GM18870 (cell line): ENCODE measurements at regions not wholly inside any gene's neighbourhood (a gene's known extent, or its start where the extent isn't known, plus 50 kb on each side); places are given as distances from the start of the nearest gene placed in this dataset.

Source experiments
- ATAC-seq: cut with Tn5 transposase; IDR thresholded peaks from one replicate; pipeline ENCODE4 v1.9.1; 2021; ENCODE audit warnings: moderate library complexity; ENCODE audit not compliant: unreplicated experiment

DNA sequence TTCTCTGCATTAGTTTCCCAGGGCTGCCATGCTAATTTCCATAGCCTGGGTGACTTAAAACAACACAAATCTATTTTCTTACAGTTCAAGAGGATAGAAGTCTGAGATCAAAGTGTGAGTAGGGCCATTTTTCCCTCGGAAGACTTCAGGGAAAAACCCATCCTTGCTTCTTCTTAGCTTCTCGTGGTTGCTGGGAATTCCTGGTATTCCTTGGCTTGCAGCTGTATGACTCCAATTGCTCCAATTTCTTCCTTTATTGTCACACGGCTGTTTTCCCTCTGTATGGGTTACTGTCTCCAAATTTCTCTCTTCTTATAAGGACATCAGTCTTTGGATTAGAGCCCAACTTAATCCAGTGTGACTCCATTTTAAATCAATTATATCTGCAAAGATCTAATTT is 128.4 kb upstream of the JAG1 start:
- no peak for ATAC-seq

DNA sequence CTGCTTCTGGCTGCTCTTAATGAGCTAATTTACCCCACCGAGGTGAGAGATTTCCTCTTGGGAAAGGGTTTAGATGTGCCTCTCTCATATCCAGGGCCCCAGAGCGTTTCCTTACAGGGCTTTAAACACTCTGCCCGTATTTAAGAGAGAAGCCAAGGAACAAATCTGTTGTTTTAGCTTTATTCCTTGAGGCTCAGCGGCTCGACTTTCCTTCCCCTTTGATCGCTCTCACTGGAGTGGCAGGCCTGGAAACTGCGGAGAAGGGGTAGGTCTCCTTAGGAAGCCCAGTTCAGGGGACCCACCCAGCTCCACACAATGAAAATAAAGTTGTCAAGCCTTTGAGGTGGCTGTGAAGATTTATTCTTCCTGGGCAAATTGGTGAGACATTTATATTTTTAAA is 132.0 kb upstream of the JAG1 start:
- ATAC-seq: no peak

DNA sequence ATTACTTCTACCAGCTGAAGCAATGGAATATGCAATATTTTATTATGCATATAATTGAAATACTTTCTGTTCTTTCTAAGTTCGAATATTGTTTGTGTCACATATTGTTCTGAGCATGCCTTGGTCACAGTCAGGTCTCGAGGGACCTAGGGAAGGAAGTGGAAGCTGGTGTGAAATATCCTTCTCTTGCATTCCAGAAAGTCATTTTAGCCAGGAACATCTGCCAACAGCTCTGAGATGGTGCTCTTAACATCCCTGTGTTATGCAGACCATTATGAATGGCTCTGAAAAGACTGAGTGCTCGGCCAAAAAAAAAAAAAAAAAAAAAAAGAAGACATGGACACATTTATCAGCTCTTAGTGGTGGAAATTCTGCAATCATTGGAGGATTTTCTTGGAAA is 132.7 kb upstream of the JAG1 start:
- no peak for ATAC-seq

DNA sequence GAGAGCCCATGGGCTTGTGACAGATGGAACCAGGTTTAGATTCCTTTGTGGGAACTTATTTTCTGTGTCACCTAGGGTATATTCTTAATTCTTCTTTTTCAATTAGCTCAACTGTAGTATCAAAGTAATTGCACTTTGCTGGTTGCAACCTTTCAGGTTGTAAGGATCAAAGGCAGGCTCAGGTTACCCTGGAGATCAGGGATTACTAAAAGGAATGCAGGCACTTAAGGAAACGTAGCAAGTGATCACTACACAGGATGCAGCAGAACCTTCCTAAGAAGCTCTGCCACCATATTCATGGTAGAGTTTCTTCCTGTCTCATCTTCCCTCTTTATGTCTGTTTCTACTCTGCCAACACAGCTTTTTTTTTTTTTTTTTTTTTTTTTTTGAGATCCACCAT is 133.2 kb upstream of the JAG1 start:
- no peak for ATAC-seq

DNA sequence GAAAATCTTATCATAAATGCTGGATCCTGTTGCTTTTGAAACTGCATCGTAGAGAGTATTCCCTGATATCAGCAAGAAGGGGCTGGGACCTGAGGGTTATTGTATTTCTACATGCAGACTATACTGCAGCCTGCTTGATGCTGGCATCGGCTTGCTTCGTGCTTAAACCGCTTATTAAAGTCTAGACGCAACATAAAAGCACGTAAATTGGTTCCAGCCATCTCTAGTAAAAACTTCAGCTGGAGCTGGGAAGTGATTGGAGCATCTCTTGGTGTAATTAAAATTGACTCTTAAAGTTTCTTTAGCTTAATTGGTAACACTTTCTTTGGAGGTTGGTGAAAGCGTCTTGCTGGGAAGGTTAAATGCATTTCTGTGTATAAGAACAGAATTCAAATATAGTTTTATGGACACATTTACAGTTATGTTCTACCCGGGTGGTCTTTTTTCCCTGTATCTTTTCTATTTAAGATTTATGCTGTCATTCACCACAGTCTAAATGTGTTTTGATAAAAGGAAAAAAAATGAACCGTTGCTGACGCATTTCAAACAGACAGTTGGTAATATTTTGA is 139.0 kb upstream of the JAG1 start:
- no peak for ATAC-seq

DNA sequence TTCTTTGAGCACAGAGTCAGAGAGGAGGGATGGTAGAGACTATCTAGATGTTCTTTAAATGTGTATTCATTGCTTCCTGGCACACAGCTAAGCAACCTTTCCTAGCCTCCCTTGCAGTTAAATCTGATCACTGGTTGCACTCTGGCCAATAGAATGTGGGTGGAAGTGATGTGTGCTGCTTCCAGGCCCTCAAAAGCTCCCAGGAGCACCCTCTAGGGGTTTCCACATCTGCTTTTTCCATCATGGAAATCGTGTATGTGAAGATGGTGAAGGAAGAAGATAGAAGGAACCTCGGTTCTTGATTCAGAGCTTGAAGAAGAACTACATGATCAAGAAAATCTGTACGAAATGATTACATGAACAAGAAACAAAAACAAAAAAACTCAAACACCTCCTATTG is 149.8 kb upstream of the JAG1 start:
- ATAC-seq: no peak

DNA sequence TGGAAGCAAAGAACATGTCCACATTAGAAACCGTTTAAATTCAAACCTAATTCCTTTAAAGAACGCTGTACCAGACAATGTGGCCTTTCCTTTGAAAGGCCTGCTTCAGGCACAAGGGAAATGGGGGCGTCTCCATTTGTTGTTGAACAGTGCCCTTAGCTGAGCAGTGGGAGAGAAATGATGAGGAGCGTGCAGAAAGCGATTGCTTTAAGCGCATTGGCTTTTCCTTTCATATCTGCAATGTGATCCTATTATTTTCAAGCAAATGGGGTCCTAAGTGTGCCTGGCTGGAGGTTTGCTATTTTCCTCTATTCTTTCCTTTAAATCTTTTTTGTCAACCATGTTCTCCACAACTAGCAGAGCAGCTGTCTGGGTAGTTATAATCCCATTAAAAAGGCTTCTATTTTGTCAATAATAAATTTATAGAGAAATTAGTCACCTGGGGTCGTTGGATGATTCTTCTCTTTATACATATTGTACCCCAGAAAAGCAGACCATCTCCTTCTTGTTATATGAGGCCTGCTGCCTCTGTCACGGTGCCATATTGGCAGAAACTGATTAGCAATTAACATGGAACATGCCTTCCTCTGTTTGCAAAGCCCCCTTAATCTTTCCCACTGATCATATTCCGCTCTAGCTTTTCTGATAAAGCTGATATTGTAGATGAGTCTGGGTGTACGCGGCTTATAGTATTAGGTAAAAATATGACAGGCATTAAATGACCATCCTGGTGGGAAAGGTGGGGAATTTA is 151.1 kb upstream of the JAG1 start:
- no peak for ATAC-seq

DNA sequence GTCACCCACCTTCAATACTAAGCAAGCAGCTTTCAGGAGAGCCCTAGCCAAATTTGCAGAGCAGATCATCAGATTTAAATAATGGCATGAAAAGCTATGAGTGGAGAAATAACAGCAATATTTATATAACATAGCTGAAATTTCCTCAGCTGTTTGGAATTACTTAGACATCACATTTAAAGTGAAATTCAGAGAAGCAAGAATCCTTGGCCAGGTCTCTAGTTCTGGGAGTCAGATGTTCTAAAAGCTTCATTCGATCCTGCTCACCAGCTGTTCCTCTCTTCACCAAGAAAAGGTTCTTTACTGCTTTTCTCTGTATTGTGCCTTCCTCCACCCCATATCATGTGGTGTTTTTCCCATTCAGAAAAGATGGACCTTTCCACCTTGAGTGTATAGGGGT is 152.3 kb upstream of the JAG1 start:
- ATAC-seq: no peak

DNA sequence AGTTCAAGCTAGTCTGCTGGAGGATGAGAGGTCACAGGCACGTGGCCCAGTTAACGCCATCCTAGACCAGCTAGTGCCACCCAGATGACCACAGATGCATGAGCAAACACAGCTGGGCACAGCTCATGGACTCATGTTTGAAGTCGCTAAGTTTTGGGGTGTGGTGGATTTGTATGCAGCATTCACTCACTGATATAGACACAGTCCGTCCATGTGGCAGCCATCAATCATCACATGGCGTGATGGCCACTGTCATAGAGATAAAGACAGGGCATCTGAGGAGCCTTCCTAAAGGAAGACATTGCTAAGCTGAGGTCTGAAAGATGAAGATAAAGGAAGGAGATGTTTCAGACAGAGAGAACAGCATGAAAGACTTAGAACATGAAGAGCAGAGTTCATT is 154.4 kb upstream of the JAG1 start:
- no peak for ATAC-seq

DNA sequence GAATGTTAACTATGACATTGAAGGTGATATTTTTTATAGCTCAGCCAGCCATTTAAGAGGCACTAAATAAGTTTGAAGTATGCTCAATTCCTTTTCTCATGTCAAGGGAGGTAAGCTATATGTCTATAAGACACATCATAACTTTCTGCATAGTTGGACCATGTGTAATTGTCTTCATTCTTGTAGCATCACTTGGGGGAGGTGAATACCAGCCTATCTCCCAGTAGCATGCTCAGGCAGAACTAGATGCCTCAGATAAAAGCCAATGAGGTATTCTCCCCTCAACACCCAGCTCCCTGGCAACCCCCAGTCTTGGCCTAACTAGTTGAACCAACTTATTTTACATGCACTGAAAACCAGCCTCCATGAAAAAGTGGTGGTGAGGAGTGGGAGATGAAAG is 158.3 kb upstream of the JAG1 start:
- no peak for ATAC-seq

DNA sequence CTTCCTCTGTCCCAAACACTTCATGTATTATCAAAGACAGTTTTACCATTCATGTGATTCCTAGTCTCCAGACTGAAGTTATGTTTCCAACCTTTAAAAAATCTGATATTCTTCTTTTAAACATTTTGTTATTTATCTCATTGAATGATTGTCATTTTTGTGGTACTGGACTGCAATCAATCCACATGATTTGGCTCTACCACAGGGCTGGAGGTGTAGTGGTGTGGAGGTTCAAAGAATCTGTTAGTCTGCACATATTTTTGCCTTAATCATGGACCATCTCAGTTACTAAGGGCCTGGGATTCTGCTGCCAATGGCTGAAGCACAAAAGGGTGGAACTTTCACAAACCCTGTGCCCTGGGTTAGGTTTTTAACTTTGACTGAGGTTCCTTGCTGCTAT is 164.1 kb upstream of the JAG1 start:
- no peak for ATAC-seq

DNA sequence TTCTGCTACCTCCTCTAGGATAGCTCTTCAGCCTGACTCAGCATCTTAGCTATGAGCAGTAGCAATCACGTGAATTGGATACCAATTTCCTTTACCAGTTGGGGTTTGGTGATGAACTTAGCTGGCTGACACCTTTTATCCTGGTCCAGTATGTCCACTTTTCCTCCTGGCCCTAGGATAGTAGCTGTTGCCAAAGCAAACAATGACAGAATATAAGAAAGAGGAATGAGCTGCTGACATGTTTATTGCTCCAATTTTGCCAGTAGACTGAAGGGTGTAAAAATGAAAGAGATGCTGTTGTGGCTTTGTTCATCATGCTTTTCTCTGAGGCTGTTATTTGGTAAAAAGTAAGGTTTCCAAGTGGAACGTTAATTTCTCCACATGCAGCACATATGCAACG is 168.3 kb upstream of the JAG1 start:
- ATAC-seq: no peak

DNA sequence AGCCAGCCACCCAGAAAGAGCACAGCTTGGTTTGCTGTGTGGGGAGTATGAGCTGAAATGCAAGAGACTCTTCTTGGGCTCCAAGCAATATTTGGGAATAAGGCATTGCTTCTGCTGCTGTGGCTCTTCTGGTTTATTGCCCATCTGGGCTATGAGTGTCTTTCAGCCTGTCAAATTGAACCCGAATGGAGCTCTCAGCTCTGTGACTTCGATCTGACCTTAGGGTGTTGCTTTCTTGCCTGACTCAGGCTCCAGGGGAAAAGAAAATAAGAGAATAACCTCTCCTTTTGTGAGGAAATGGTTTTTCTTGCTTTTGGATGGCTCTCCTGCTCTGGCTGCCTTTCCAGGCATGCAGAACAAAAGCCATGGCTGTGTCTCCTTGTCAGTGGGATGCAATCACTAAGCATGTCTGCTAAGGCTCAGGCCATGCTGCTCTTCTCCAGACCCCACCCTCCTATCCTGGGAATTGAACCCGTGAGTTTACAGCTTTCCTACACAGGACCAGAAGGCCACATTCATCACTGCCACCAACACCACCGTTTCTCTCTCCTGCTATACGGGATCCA is 169.4 kb upstream of the JAG1 start:
- ATAC-seq: no peak

DNA sequence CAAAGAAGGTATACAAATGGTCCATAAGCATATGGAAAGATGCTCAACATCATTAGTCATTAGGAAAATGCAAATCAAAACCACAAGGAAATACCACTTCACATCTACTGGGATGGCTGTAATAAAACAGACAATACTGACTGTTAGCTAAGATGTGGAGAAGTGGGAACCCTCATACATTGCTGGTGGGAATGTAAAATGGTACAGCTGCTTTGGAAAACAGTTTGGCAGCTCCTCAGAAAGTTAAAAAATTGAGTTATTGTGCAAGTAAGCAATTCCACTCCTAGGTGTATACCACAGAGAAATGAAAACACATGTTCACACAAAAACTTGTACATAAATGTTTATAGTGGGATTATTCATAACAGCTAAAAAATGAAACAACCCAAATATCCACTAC is 173.0 kb upstream of the JAG1 start:
- ATAC-seq: no peak

DNA sequence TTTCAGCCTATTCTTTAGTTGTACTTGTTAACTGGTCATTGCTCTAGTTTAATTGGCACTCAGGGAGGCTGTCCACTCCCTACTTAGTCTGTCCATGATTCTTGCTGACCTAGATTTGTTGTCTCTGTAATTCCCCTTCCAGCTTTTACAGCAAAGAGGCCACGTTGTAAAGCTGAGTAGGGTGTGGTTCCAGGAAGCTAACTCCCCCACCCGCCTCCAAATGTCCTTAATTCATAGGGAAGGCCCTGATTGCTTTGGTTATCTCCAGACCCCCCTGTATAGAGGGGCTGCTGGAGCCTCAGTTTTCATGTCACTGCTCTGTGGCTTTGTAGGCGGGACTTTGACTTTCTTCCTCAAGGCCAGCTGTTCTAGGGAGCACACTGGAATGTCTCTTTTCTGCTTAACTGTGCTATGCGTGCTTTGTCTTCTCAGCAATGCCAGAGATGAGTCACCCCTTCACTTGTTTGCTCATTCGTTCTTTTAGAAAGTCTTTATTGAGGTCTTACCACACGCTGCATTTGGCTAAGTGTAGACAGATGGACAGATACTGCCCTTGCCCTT is 175.1 kb upstream of the JAG1 start:
- ATAC-seq: peak; percentile 67

DNA sequence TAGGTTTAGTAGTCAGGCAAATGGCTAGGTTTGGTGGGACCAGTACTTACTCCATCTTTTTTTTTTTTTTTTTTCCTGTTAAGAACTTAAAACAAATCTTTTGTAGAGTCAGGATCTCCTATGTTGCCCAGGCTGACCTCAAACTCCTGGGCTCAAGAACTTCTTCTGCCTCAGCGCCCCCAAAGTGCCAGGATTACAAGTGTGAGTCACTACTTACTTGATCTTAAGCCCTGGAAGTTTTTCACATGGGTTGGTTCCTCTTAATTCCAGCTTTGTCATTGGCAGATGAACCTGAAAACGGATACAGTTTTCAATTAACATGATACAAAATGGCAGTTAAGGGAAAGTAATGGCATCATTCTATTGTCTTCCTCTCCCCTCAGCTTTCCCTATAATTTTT is 179.4 kb upstream of the JAG1 start:
- no peak for ATAC-seq

DNA sequence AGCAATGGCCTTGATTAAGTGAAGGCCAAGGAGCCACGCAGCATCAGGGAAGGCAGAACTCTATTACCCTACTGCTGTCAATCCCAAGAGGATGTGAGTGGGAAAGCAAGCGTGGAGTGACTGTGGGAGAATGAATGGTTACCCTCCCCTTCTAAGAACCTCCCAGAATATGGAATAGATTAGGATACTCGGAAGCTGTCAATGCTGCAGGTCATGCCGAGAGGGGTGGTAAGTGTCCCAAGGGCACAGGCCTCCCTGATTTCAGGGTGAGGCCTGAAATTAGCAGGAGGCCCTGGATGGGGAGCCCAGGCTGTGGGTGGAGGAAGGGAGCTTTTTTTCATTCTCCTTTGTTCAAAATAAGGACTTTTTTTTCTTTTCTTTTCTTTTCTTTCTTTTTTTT is 179.9 kb upstream of the JAG1 start:
- ATAC-seq: no peak

DNA sequence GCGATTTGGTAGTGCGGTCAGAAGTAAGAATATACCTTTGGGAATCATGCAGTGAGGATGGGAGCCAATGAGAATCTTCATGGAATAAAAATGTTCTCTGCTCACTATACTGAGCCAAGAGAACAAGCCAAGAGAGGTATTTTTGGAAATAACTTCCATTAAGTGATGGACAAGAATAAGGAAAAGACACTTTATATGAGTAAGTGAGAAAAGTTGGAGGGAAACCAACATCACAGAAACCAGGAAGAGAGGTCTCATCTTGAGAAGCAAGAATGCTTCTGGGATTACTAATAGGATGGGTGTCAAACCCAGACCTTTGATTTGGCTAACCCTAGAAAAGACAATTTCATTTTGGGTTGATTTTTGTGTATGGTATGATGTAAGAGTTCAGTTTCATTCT is 181.2 kb upstream of the JAG1 start:
- ATAC-seq: no peak

DNA sequence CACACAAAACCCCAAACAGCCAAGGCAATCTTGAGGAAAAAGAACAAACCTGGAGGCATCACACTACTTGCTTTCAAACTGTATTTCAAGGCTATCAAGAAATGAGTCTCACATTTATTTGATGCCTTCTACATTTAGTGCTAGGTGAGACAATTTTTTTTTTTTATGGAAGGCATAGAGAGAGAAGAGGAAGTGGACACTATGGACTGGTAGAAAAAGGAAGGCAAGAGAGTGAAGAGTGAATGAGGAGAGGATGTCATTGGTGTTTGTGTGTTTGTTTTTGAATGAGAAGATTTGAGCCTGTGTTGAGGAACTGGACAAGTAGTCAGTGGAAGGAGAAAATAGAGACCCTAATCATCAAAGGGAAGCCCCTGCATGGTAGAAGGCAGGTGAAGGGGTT is 182.0 kb upstream of the JAG1 start:
- no peak for ATAC-seq

DNA sequence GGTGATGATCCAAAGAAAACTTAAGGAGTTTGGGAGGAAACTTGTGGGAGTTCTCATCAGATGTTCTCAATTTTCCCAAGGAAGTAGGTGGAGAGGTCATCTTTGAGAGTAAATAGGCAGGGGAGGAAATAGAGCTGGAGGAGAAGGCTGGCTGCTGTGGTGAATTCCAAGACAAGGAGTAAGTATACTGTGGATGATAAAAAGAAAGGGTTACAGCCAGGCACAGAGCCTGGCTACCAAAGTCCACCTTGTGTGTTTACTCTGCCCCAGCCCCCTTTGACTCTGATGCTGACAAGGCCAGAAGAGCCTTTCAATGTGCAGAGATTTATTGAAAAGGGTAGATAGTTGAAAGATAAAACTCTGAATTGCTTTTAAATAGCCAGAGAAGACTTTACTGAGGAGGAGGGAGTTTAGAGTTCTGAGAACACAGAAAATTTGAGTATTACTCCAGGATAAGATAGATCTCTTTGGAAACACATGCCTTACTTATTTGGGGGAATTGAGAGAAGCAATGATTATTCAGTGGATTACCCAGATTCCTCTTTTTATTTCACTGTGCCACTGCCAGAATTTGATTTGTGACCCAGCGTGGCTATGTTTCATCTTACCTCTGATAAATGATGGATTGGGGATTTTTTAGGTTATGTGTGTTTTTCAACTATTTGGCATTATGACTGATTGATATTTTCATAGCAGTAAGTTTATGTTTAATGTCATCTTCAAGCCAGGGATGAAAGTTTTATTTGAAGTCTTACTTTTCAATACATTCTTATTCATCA is 182.6 kb upstream of the JAG1 start:
- no peak for ATAC-seq

DNA sequence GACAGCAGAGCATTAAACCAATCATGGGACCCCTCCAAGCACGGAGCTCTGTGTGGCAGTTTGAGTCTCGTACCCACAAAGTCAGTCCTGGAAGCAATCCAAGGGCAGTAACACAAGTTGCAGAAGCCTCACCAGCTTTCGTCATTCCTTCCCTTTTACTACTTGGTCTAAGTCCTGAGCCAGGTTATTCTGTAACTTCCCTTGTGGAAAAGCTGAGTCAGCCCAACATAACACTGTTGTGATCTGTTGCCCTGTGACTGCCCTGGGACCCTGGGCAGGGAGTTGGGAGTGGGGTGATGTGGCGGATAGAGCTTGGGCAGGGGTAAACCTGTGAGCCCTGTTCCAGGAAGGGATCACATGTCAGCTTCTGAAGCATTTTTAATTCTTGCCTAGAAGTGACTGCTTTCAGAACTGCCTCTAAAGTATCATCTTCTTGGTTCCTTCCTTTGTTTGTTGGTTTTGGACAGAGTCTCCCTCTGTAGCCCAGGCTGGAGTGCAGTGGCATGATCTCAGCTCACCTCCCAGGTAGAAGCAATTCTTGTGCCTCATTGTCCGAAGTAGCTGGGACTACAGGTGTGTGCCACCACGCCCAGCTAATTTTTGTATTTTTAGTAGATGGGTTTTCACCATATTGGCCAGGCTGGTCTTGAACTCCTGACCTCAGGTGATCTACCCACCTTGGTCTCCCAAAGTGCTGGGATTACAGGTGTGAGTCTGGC is 183.7 kb upstream of the JAG1 start:
- no peak for ATAC-seq
